ENCODE measurements at regions not wholly inside any gene's neighbourhood (a gene's known extent, or its start where the extent isn't known, plus 50 kb on each side); places are given as distances from the start of the nearest gene placed in this dataset.

DNA sequence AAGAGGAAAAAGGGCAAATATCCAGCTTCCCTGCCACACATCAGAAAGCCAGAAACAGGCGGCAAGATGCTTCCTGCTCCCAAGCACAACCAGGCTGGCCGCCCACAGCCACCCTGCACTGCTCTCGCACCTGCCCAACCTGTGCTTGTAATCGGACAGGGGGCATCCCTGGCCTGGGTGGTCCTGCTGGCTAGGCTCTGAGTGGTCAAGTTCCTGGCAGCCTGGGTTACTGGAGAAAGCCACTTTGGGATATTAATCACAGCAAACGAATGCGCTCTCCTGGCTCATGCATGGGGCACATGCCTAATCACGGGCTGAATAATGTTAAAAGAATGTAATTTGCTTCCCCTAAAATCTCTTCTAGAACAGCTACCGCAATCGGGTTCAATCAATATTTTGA, 442.4 kb downstream of the MCTP2 start:
- TF ChIP-seq, protein P1, sequence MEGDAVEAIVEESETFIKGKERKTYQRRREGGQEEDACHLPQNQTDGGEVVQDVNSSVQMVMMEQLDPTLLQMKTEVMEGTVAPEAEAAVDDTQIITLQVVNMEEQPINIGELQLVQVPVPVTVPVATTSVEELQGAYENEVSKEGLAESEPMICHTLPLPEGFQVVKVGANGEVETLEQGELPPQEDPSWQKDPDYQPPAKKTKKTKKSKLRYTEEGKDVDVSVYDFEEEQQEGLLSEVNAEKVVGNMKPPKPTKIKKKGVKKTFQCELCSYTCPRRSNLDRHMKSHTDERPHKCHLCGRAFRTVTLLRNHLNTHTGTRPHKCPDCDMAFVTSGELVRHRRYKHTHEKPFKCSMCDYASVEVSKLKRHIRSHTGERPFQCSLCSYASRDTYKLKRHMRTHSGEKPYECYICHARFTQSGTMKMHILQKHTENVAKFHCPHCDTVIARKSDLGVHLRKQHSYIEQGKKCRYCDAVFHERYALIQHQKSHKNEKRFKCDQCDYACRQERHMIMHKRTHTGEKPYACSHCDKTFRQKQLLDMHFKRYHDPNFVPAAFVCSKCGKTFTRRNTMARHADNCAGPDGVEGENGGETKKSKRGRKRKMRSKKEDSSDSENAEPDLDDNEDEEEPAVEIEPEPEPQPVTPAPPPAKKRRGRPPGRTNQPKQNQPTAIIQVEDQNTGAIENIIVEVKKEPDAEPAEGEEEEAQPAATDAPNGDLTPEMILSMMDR (IDR thresholded peaks at IDR 0.05; ENCODE audit: borderline replicate concordance, extremely low read depth, low read length, poor library complexity, severe bottlenecking): no peak
- TF ChIP-seq EZH2 (IDR thresholded peaks at IDR 0.05; ENCODE audit: borderline replicate concordance, low read depth, low read length, severe bottlenecking): no peak
